IMR-90 (cell line): ENCODE measurements at regions not wholly inside any gene's neighbourhood (a gene's known extent, or its start where the extent isn't known, plus 50 kb on each side); places are given as distances from the start of the nearest gene placed in this dataset.

ENCODE experiments used
- BHLHE40 ChIP-seq: fragments of 150-350 bp; IDR thresholded peaks from 2 replicates; pipeline ENCODE4 v1.6.1; 2016; ENCODE audit warnings: mild to moderate bottlenecking, low read depth, low read length
- CEBPB ChIP-seq: IDR thresholded peaks from 2 replicates; pipeline ENCODE4 v1.6.1; 2012; ENCODE audit warnings: low read depth, low read length, improper control_type of control experiment
- FOS ChIP-seq: fragments of 150-350 bp; IDR thresholded peaks from 2 replicates; pipeline ENCODE4 v1.6.1; 2016; ENCODE audit warnings: low read depth, low read length
- MXI1 ChIP-seq: IDR thresholded peaks from 2 replicates; pipeline ENCODE4 v1.6.1; 2012; ENCODE audit warnings: low read depth, mild to moderate bottlenecking, low read length, moderate library complexity, borderline replicate concordance
- POLR2A ChIP-seq: IDR thresholded peaks from 2 replicates; pipeline ENCODE4 v1.6.1; 2012; ENCODE audit warnings: mild to moderate bottlenecking, low read depth, low read length
- RAD21 ChIP-seq: IDR thresholded peaks from 2 replicates; pipeline ENCODE4 v1.6.1; 2012; ENCODE audit warnings: low read length, improper control_type of control experiment
- TF ChIP-seq, protein P1 (sequence below): conservative IDR thresholded peaks from 2 replicates; pipeline ENCODE4 v1.5.1; 2012; ENCODE audit warnings: mild to moderate bottlenecking, low read depth, low read length, improper control_type of control experiment

DNA sequence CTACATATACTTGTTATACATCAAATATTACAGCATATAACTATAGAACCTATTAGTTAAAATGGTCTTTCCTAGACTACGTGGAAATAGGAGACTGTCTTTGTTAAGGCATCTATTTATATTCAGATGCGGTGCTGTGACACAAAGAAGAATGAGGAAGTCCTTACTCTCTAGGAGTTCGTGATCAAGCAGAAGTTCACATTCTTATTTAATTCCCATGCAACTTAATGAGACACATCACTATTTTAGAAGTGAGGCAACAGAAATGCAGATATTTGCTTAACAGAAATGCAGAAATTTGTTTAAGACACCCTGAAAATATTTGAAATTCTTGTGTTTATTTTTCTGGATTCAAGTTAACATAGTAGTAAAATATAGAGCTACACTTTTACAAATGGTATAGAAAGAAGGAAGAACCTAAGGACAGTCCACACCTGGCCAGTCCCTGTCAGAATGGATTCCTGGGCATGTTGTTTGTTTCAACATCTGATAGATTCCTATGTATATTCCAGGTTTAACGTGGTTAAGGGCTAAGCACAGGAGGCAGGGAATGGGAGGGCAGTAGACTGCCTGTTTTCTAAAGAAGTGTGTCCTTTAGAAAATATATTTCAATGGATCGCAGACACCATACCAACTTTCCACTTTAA is 70.6 kb upstream of the NXPH1 start:
- TF ChIP-seq, protein P1, sequence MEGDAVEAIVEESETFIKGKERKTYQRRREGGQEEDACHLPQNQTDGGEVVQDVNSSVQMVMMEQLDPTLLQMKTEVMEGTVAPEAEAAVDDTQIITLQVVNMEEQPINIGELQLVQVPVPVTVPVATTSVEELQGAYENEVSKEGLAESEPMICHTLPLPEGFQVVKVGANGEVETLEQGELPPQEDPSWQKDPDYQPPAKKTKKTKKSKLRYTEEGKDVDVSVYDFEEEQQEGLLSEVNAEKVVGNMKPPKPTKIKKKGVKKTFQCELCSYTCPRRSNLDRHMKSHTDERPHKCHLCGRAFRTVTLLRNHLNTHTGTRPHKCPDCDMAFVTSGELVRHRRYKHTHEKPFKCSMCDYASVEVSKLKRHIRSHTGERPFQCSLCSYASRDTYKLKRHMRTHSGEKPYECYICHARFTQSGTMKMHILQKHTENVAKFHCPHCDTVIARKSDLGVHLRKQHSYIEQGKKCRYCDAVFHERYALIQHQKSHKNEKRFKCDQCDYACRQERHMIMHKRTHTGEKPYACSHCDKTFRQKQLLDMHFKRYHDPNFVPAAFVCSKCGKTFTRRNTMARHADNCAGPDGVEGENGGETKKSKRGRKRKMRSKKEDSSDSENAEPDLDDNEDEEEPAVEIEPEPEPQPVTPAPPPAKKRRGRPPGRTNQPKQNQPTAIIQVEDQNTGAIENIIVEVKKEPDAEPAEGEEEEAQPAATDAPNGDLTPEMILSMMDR: no peak
- no peak for TF ChIP-seq MXI1
- TF ChIP-seq RAD21: no peak
- TF ChIP-seq POLR2A: no peak
- no peak for TF ChIP-seq BHLHE40
- no peak for TF ChIP-seq FOS
- no peak for TF ChIP-seq CEBPB
